Body of pancreas (tissue), 4 donors: ENCODE measurements at regions not wholly inside any gene's neighbourhood (a gene's known extent, or its start where the extent isn't known, plus 50 kb on each side); places are given as distances from the start of the nearest gene placed in this dataset.
A peak's percentile ranks its signal among the peaks of the same experiment; 100 is the strongest.

ENCODE experiments used
- ATAC-seq: fragments of 150-250 bp; one replicate; pipeline ENCODE4 v1.9.1; 2016
- DNase-seq, 4 donors: peaks; one replicate each; pipeline ENCODE4 v3.0.0-alpha.2; 2019
- H3K27ac ChIP-seq, 4 donors: fragments of 200-600 bp; sonication (generic); 1 replicate in 3 of 4; 2 replicates in 1 of 4; pipeline versions ENCODE4 v1.5.1 to v1.6.1; 2016 to 2019; ENCODE audit warnings: mild to moderate bottlenecking in 1 of 4, mixed read lengths in 1 of 4, moderate library complexity in 1 of 4
- H3K27me3 ChIP-seq, 2 donors: fragments of 200-600 bp; sonication (generic); one replicate each; pipeline ENCODE4 v1.6.0; 2016; ENCODE audit warnings: mild to moderate bottlenecking in 1 of 2
- H3K36me3 ChIP-seq, 2 donors: fragments of 200-600 bp; sonication (generic); replicated peaks in 1 of 2; 2 replicates each; pipeline ENCODE4 v1.5.1; 2016; ENCODE audit warnings: low read depth in 2 of 2; ENCODE audit not compliant: insufficient read depth in 1 of 2
- H3K4me1 ChIP-seq: fragments of 200-600 bp; sonication (generic); one replicate; pipeline ENCODE4 v1.6.0; 2016
- H3K4me3 ChIP-seq, 2 donors: fragments of 200-600 bp; sonication (generic); 1 replicate in 1 of 2; 2 replicates in 1 of 2; pipeline ENCODE4 v1.5.1; 2016 to 2019
- H3K9me3 ChIP-seq, 3 donors: fragments of 200-600 bp; sonication (generic); 1 replicate in 2 of 3; 2 replicates in 1 of 3; pipeline ENCODE4 v1.5.1; 2016
- CTCF ChIP-seq, 7 experiments: fragments of 450-650 bp in 4 of 7; fragments of 200-600 bp in 3 of 7; sonication (generic) in 3 of 7; IDR thresholded peaks; one replicate each; pipeline ENCODE4 v1.5.1; 2016 to 2019; ENCODE audit warnings: antibody characterized with exemption in 7 of 7
- POLR2A ChIP-seq, 3 donors: fragments of 450-650 bp; IDR thresholded peaks; one replicate each; pipeline ENCODE4 v1.6.1; 2016; ENCODE audit warnings: antibody characterized with exemption in 3 of 3, mild to moderate bottlenecking in 2 of 3
- WGBS, 2 donors: methylation state at CpG; one replicate each; pipeline ENCODE4 v1.1.5; 2017; 5-methylcytosine and 5-hydroxymethylcytosine counted together
- intact Hi-C: fragments of 100-400 bp; cut with DNase I; formaldehyde crosslinking; loops from one replicate; pipeline ENCODE4 v1.15.1; 2023

GRCh38 chr14:85401384-85401783, 128.6 kb upstream of the FLRT2 start:
- H3K27ac ChIP-seq: peak overlapping the region in 1 of 4 donors; percentile 52
- TF ChIP-seq CTCF (IDR thresholded peaks at IDR 0.05) (no peak), POLR2A (IDR thresholded peaks at IDR 0.05) (no peak)
- no peak overlapping the region for H3K4me3 ChIP-seq
- no peaks in the 10 kb centered on the region for H3K9me3 ChIP-seq
- WGBS, 2 donors: 54 to 58% methylated on average over 1 of the region's 1 CpG
- no peak for DNase-seq
- ATAC-seq: no peak
- no peaks in the 10 kb centered on the region for H3K27me3 ChIP-seq
- intact Hi-C loops: no loop called here
- peaks cover 19% of the 10 kb centered on the region for H3K4me1 ChIP-seq
- no peaks in the 10 kb centered on the region for H3K36me3 ChIP-seq

DNA sequence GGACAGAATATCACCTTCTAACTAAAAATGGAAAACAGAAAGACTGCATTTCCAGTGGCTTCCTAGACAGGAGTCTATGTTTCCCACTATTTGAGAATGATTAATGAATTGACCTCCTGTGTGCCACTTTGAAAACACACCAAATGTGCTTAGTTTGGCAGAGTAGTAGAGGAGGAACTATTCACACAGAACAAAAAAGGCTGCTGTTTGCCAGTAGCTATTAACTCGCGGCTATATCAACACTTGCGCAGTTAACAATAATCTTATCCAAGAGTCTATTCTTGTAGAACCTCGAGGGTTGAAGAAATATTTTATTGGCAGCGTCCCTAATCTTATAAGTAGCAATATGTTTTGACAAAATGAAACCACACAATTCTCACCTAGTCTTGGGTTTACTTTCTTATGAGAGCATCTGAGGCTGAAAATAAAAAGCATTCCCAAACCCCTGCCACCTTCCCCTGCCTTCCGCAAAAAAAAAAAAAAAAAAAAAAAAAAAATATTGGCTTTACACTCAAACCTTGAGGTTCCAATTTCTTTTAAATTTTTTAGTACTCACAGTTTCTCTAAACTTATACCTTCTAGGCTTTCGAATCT, 127.3 kb upstream of the FLRT2 start:
- no peaks in the 10 kb centered on the region for H3K36me3 ChIP-seq
- ATAC-seq (peak; percentile 85), DNase-seq (peak in 1 of 4 donors; percentile 35)
- WGBS, 2 donors: 27 to 28% methylated on average over 7 of the region's 7 CpGs
- no peaks in the 10 kb centered on the region for H3K27me3 ChIP-seq
- H3K4me3 ChIP-seq: no peak overlapping the region
- no peak for TF ChIP-seq CTCF (IDR thresholded peaks at IDR 0.05)
- TF ChIP-seq POLR2A (IDR thresholded peaks at IDR 0.05): no peak
- no peaks in the 10 kb centered on the region for H3K9me3 ChIP-seq
- peaks cover 19% of the 10 kb centered on the region for H3K4me1 ChIP-seq
- intact Hi-C loops: no loop called here
- H3K27ac ChIP-seq: peak overlapping the region in 3 of 4 donors; percentile 1 to 52 (median 37)

- no peak overlapping the region for H3K27ac ChIP-seq
- no peaks in the 10 kb centered on the region for H3K27me3 ChIP-seq
- no peaks in the 10 kb centered on the region for H3K36me3 ChIP-seq
- no peak overlapping the region for H3K4me3 ChIP-seq
- H3K4me1 ChIP-seq: peaks cover 9% of the 10 kb centered on the region
- DNase-seq (no peak), ATAC-seq (no peak)
- WGBS, 2 donors: 44 to 59% methylated on average over 3 of the region's 3 CpGs
- TF ChIP-seq CTCF (IDR thresholded peaks at IDR 0.05) (no peak), POLR2A (IDR thresholded peaks at IDR 0.05) (no peak)
- no peaks in the 10 kb centered on the region for H3K9me3 ChIP-seq
- intact Hi-C loops: no loop called here
Observed at GRCh38 chr14:85409481-85410210, 120.3 kb upstream of the FLRT2 start.

GRCh38 chr14:85412756-85413155, 117.2 kb upstream of the FLRT2 start:
- intact Hi-C loops: no loop called here
- DNase-seq (no peak), ATAC-seq (no peak)
- Histone ChIP-seq H3K4me1 (peaks cover 12% of the 10 kb centered on the region), H3K4me3 (no peak overlapping the region), H3K27ac (no peak overlapping the region), H3K27me3 (no peaks in the 10 kb centered on the region), H3K36me3 (no peaks in the 10 kb centered on the region), H3K9me3 (no peaks in the 10 kb centered on the region)
- TF ChIP-seq POLR2A (IDR thresholded peaks at IDR 0.05) (no peak), CTCF (IDR thresholded peaks at IDR 0.05) (no peak)
- WGBS, 2 donors: 95 to 100% methylated on average over 1 of the region's 1 CpG
